ENCODE measurements at regions not wholly inside any gene's neighbourhood (a gene's known extent, or its start where the extent isn't known, plus 50 kb on each side); places are given as distances from the start of the nearest gene placed in this dataset.

DNA sequence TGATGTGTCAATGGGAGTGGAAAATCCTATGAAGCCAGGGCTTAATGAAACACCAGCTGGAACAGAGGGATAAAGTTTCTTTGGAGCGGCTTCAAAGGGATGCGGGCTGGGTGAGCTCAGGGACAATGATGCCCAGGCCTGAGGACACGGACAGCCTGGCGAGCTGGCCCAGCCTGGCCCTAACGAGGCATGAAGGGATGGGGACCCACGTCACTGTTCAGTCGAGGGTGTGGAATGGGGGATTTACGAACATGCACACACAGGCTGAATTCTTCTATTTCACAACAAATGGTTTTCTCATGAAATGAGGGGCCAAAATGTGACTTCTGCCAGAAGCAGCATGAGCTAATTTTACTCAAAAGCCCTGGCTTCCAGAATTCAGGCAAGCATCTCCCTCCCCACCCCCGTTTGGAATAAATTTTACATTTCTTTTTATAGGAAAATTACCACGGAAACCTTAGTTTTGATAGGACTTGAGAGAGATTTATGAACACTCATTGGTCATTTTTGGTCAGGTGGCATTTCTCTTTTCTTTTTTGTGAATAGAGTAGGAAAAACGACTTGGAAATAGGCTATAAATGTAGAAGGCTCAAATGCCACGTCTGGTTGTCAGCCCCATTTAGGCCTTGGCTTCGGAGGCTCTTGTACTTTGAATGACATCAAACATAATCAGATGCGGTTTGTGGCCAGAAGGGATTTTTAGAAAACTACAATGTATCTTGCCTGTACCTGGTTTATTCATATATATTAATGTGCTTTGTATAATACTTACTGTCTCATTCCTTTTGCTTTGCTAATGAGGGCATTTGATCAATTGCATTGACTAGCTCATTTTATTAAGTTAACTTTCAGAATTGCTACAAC is 893.8 kb upstream of the CELF4 start:
- no peak for DNase-seq
- Histone ChIP-seq H3K4me1 (no peaks in the 10 kb centered on the region), H3K27me3 (no peaks in the 10 kb centered on the region), H3K27ac (no peak overlapping the region), H3K4me3 (no peak overlapping the region), H3K9me3 (no peaks in the 10 kb centered on the region), H3K36me3 (no peaks in the 10 kb centered on the region)
- TF ChIP-seq CTCF (IDR thresholded peaks at IDR 0.05) (no peak), POLR2A (IDR thresholded peaks at IDR 0.05) (no peak)

- H3K36me3 ChIP-seq = no peaks in the 10 kb centered on the region
- TF ChIP-seq POLR2A (IDR thresholded peaks at IDR 0.05) (no peak), CTCF (IDR thresholded peaks at IDR 0.05) (no peak)
- no peaks in the 10 kb centered on the region for H3K4me1 ChIP-seq
- H3K4me3 ChIP-seq = no peak overlapping the region
- H3K27ac ChIP-seq = no peak overlapping the region
- H3K27me3 ChIP-seq = no peaks in the 10 kb centered on the region
- H3K9me3 ChIP-seq = no peaks in the 10 kb centered on the region
- DNase-seq = no peak
These were observed 893.1 kb upstream of the CELF4 start for GRCh38 chr18:38458698-38459097.

DNA sequence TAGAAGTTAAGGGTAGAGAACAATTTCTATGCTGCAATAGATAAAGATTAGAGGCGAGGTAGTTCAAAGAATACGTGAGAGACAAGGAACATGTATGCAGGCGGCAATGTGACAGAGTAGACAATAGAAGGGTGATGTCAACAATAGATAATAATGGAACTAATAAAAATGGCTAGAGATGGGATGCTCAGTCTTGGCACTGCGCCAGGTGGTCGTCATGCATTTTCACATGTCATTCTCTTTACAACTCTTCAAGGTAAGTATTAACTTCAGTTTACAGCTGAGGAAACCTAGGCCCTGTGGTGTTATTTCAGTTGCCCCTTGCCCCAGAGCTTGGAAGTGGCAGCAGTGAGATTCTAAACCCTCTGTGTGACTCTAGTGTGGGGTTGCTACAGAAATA is 890.7 kb upstream of the CELF4 start:
- H3K27me3 ChIP-seq = no peaks in the 10 kb centered on the region
- H3K27ac ChIP-seq = no peak overlapping the region
- H3K4me3 ChIP-seq = no peak overlapping the region
- H3K9me3 ChIP-seq = no peaks in the 10 kb centered on the region
- no peak for DNase-seq
- H3K4me1 ChIP-seq = no peaks in the 10 kb centered on the region
- H3K36me3 ChIP-seq = no peaks in the 10 kb centered on the region
- TF ChIP-seq POLR2A (IDR thresholded peaks at IDR 0.05) (no peak), CTCF (IDR thresholded peaks at IDR 0.05) (no peak)

GRCh38 chr18:38454764-38455469 is 889.3 kb upstream of the CELF4 start:
- DNase-seq = no peak
- no peak overlapping the region for H3K27ac ChIP-seq
- H3K36me3 ChIP-seq = no peaks in the 10 kb centered on the region
- TF ChIP-seq POLR2A (IDR thresholded peaks at IDR 0.05) = no peak
- no peak for TF ChIP-seq CTCF (IDR thresholded peaks at IDR 0.05)
- H3K4me1 ChIP-seq = no peaks in the 10 kb centered on the region
- H3K4me3 ChIP-seq = no peak overlapping the region
- no peaks in the 10 kb centered on the region for H3K27me3 ChIP-seq
- no peaks in the 10 kb centered on the region for H3K9me3 ChIP-seq

GRCh38 chr18:38453880-38454279 is 888.3 kb upstream of the CELF4 start:
- Histone ChIP-seq H3K9me3 (no peaks in the 10 kb centered on the region), H3K27ac (no peak overlapping the region), H3K4me3 (no peak overlapping the region), H3K27me3 (no peaks in the 10 kb centered on the region), H3K4me1 (no peaks in the 10 kb centered on the region), H3K36me3 (no peaks in the 10 kb centered on the region)
- no peak for TF ChIP-seq POLR2A (IDR thresholded peaks at IDR 0.05)
- TF ChIP-seq CTCF (IDR thresholded peaks at IDR 0.05) = no peak
- no peak for DNase-seq

Measured in Peyer's patch (tissue), 4 donors.